H9 (cell line): ENCODE measurements at regions not wholly inside any gene's neighbourhood (a gene's known extent, or its start where the extent isn't known, plus 50 kb on each side); places are given as distances from the start of the nearest gene placed in this dataset.
A peak's percentile ranks its signal among the peaks of the same experiment; 100 is the strongest.

ENCODE experiments used
- DNase-seq: peaks from one replicate; pipeline ENCODE4 v3.0.0-alpha.2; 2017
- H2AFZ ChIP-seq: one replicate; pipeline ENCODE4 v1.6.1; 2013; ENCODE audit warnings: mild to moderate bottlenecking, low read length, control low read depth, moderate library complexity
- H2AK5ac ChIP-seq: 2 replicates; pipeline ENCODE4 v1.6.1; 2013; ENCODE audit warnings: low read length, control low read depth, mixed read lengths; ENCODE audit not compliant: insufficient read length
- H2BK120ac ChIP-seq: one replicate; pipeline ENCODE4 v1.6.1; 2013; ENCODE audit warnings: low read depth, mild to moderate bottlenecking, low read length, control low read depth, inconsistent platforms; ENCODE audit not compliant: poor library complexity, severe bottlenecking
- H2BK12ac ChIP-seq: 2 replicates; pipeline ENCODE4 v1.6.1; 2013; ENCODE audit warnings: low read length, control low read depth, mixed read lengths, low read depth; ENCODE audit not compliant: insufficient read length
- H2BK15ac ChIP-seq: 2 replicates; pipeline ENCODE4 v1.6.1; 2013; ENCODE audit warnings: low read depth, low read length, control low read depth
- H2BK20ac ChIP-seq: one replicate; pipeline ENCODE4 v1.6.1; 2013; ENCODE audit warnings: low read depth, mild to moderate bottlenecking, low read length, control low read depth, inconsistent platforms; ENCODE audit not compliant: poor library complexity, severe bottlenecking
- H2BK5ac ChIP-seq: 2 replicates; pipeline ENCODE4 v1.6.1; 2013; ENCODE audit warnings: low read length, control low read depth, mixed read lengths; ENCODE audit not compliant: insufficient read length
- H3K14ac ChIP-seq: 2 replicates; pipeline ENCODE4 v1.6.1; 2013; ENCODE audit warnings: low read length, control low read depth; ENCODE audit not compliant: insufficient read depth
- H3K18ac ChIP-seq: 2 replicates; pipeline ENCODE4 v1.6.1; 2013; ENCODE audit warnings: low read depth, mild to moderate bottlenecking, mixed read lengths, low read length, control low read depth; ENCODE audit not compliant: insufficient read length
- H3K23ac ChIP-seq: 2 replicates; pipeline ENCODE4 v1.6.1; 2013; ENCODE audit warnings: low read length, control low read depth, mixed read lengths, low read depth; ENCODE audit not compliant: insufficient read length
- H3K23me2 ChIP-seq: 2 replicates; pipeline ENCODE4 v1.6.1; 2013; ENCODE audit warnings: low read depth, mild to moderate bottlenecking, mixed read lengths, low read length, control low read depth; ENCODE audit not compliant: insufficient read length, poor library complexity, severe bottlenecking
- H3K27ac ChIP-seq: 2 replicates; pipeline ENCODE4 v1.5.1; 2013; ENCODE audit warnings: low read length, control low read depth, mixed read lengths, low read depth; ENCODE audit not compliant: insufficient read length
- H3K27me3 ChIP-seq: 2 replicates; pipeline ENCODE4 v1.6.1; 2013; ENCODE audit warnings: low read length, control low read depth, inconsistent platforms; ENCODE audit not compliant: insufficient read depth
- H3K4ac ChIP-seq: 2 replicates; pipeline ENCODE4 v1.6.1; 2013; ENCODE audit warnings: low read depth, mild to moderate bottlenecking, control low read depth, inconsistent platforms, low read length, moderate library complexity
- H3K4me1 ChIP-seq: 2 replicates; pipeline ENCODE4 v1.6.1; 2013; ENCODE audit warnings: low read length, control low read depth, inconsistent platforms; ENCODE audit not compliant: insufficient read depth
- H3K4me2 ChIP-seq: 2 replicates; pipeline ENCODE4 v1.6.1; 2013; ENCODE audit warnings: low read length, control low read depth, mixed read lengths; ENCODE audit not compliant: insufficient read length, insufficient read depth
- H3K56ac ChIP-seq: 2 replicates; pipeline ENCODE4 v1.6.1; 2013; ENCODE audit warnings: low read depth, mild to moderate bottlenecking, mixed read lengths, low read length, control low read depth; ENCODE audit not compliant: insufficient read length
- H3K79me1 ChIP-seq: 2 replicates; pipeline ENCODE4 v1.6.1; 2013; ENCODE audit warnings: low read depth, mild to moderate bottlenecking, moderate library complexity, low read length, control low read depth, inconsistent platforms; ENCODE audit not compliant: insufficient read depth, poor library complexity, severe bottlenecking
- H3K79me2 ChIP-seq: 2 replicates; pipeline ENCODE4 v1.6.1; 2013; ENCODE audit warnings: low read length, control low read depth, inconsistent platforms; ENCODE audit not compliant: insufficient read depth
- H3K9ac ChIP-seq: 2 replicates; pipeline ENCODE4 v1.6.1; 2013; ENCODE audit warnings: low read length, control low read depth, mixed read lengths; ENCODE audit not compliant: insufficient read length; ENCODE audit errors: extremely low read depth
- H3K9me3 ChIP-seq: one replicate; pipeline ENCODE4 v1.6.1; 2013; ENCODE audit warnings: low read depth, low read length, inconsistent platforms; ENCODE audit not compliant: control insufficient read depth
- H3T11ph ChIP-seq: one replicate; pipeline ENCODE4 v1.6.1; 2013; ENCODE audit warnings: mild to moderate bottlenecking, low read length, control low read depth, inconsistent platforms
- H4K20me1 ChIP-seq: one replicate; pipeline ENCODE4 v1.6.1; 2013; ENCODE audit not compliant: control insufficient read depth, insufficient read length, insufficient read depth
- H4K5ac ChIP-seq: 2 replicates; pipeline ENCODE4 v1.6.1; 2013; ENCODE audit warnings: low read depth, mild to moderate bottlenecking, mixed read lengths, low read length, control low read depth; ENCODE audit not compliant: insufficient read length
- H4K8ac ChIP-seq: replicated peaks from 2 replicates; pipeline ENCODE4 v1.6.1; 2013; ENCODE audit warnings: low read length, control low read depth, mixed read lengths, low read depth; ENCODE audit not compliant: insufficient read length
- H4K91ac ChIP-seq: 2 replicates; pipeline ENCODE4 v1.6.1; 2013; ENCODE audit warnings: low read depth, mild to moderate bottlenecking, moderate library complexity, mixed read lengths, low read length, control low read depth; ENCODE audit not compliant: insufficient read length
- H3K27ac Mint-ChIP-seq, 3 experiments: 2 replicates in 2 of 3; 3 replicates in 1 of 3; pipeline ENCODE4 v1.8.0; 2020 to 2021; ENCODE audit warnings: mixed read lengths in 3 of 3, mild to moderate bottlenecking in 1 of 3, moderate library complexity in 1 of 3
- H3K27me3 Mint-ChIP-seq: 2 replicates; pipeline ENCODE4 v1.8.0; 2021; ENCODE audit warnings: low read depth, mild to moderate bottlenecking, moderate library complexity, mixed read lengths
- H3K36me3 Mint-ChIP-seq, 3 experiments: 2 replicates in 2 of 3; 3 replicates in 1 of 3; pipeline ENCODE4 v1.8.0; 2020 to 2021; ENCODE audit warnings: low read depth in 3 of 3, mixed read lengths in 3 of 3; ENCODE audit not compliant: insufficient read depth in 1 of 3
- H3K4me1 Mint-ChIP-seq, 2 experiments: 2 replicates each; pipeline ENCODE4 v1.8.0; 2020; ENCODE audit warnings: mixed read lengths in 2 of 2
- H3K4me3 Mint-ChIP-seq, 2 experiments: 2 replicates in 1 of 2; 3 replicates in 1 of 2; pipeline ENCODE4 v1.8.0; 2020 to 2021; ENCODE audit warnings: mild to moderate bottlenecking in 2 of 2, mixed read lengths in 2 of 2, moderate library complexity in 1 of 2
- H3K9me3 Mint-ChIP-seq, 2 experiments: 2 replicates in 1 of 2; 3 replicates in 1 of 2; pipeline ENCODE4 v1.8.0; 2020; ENCODE audit warnings: mild to moderate bottlenecking in 2 of 2, mixed read lengths in 2 of 2, moderate library complexity in 1 of 2
- WGBS: extraction: QIAGEN DNeasy Blood & Tissue Kit; methylation state at CpG from one replicate; pipeline ENCODE4 v1.1.7; 2013; ENCODE audit warnings: missing lambda C conversion rate, low lambda C conversion rate, mixed read lengths; ENCODE audit not compliant: insufficient read length; ENCODE audit errors: extremely low coverage; 5-methylcytosine and 5-hydroxymethylcytosine counted together
- TF ChIP-seq, protein P1 (sequence below): fragments of 200-600 bp; sonication (generic); conservative IDR thresholded peaks from 3 replicates; pipeline ENCODE4 v1.8.0; 2021; ENCODE audit warnings: antibody characterized with exemption, mild to moderate bottlenecking

DNA sequence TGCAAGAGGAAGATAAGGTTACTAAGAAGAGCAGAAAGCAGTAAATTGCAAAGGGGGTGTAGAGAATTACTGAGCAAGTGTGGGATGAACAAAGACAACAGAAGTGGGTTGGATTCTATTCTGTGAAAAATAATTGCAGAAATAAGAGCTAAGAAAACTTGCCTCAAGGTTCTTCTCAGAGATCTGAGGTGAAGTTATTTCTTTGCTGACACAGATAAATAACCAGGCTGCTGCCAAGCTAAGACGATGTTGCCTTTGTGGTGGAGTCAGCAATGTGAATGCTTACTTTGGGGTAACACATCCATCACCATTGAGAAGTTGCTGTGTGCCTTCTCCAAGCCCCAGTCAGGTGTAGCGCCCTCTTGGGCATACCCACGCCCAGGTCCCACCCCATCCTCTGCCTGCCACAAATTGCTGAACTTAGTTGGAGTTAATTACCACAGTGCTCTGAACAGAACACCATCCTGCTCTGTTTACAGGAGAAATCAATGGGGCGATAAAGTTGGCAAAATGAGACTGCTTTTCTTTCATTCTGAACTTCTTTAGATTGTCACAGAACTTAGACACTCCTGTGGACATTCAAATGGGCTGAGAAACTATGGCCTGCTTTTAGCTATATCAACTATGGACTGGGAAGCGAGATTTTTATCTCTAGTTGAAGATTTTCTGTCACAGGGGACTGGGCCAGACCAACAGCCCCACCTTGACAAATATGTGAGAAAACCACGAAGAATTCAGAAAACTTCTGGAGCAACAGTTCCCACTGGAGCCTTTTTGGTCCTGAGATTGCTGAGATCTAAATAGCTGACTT, 283.6 kb downstream of the TMX3 start:
- Mint-ChIP-seq H3K27me3 (no peaks in the 10 kb centered on the region), H3K27ac (no peak overlapping the region; a peak in 1 of 7 replicates), H3K9me3 (no peaks in the 10 kb centered on the region), H3K4me1 (no peaks in the 10 kb centered on the region), H3K4me3 (no peak overlapping the region), H3K36me3 (no peaks in the 10 kb centered on the region)
- no peak overlapping the region for H2AK5ac ChIP-seq
- no peaks in the 10 kb centered on the region for H3K23me2 ChIP-seq
- H3K79me2 ChIP-seq: no peaks in the 10 kb centered on the region
- no CpG with 5 or more reads among the region's 6 CpGs for WGBS
- no peak overlapping the region for H2BK12ac ChIP-seq
- H2BK15ac ChIP-seq: no peak overlapping the region
- H3K27me3 ChIP-seq: no peaks in the 10 kb centered on the region
- H4K91ac ChIP-seq: no peak overlapping the region
- no peak overlapping the region for H3K9ac ChIP-seq
- no peak overlapping the region for H3K4me2 ChIP-seq
- TF ChIP-seq, protein P1, sequence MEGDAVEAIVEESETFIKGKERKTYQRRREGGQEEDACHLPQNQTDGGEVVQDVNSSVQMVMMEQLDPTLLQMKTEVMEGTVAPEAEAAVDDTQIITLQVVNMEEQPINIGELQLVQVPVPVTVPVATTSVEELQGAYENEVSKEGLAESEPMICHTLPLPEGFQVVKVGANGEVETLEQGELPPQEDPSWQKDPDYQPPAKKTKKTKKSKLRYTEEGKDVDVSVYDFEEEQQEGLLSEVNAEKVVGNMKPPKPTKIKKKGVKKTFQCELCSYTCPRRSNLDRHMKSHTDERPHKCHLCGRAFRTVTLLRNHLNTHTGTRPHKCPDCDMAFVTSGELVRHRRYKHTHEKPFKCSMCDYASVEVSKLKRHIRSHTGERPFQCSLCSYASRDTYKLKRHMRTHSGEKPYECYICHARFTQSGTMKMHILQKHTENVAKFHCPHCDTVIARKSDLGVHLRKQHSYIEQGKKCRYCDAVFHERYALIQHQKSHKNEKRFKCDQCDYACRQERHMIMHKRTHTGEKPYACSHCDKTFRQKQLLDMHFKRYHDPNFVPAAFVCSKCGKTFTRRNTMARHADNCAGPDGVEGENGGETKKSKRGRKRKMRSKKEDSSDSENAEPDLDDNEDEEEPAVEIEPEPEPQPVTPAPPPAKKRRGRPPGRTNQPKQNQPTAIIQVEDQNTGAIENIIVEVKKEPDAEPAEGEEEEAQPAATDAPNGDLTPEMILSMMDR: no peak
- no peak overlapping the region for H3T11ph ChIP-seq
- no peak overlapping the region for H3K56ac ChIP-seq
- no peaks in the 10 kb centered on the region for H3K4me1 ChIP-seq
- no peak overlapping the region for H2BK120ac ChIP-seq
- H2BK20ac ChIP-seq: no peak overlapping the region
- no peak overlapping the region for H3K23ac ChIP-seq
- H4K5ac ChIP-seq: no peak overlapping the region
- H4K8ac ChIP-seq: no peak overlapping the region
- H3K9me3 ChIP-seq: no peaks in the 10 kb centered on the region
- H3K79me1 ChIP-seq: no peaks in the 10 kb centered on the region
- no peak overlapping the region for H3K27ac ChIP-seq
- no peak overlapping the region for H2AFZ ChIP-seq
- H3K14ac ChIP-seq: no peak overlapping the region
- no peak overlapping the region for H3K18ac ChIP-seq
- peak; percentile 30 for DNase-seq
- no peak overlapping the region for H3K4ac ChIP-seq
- H4K20me1 ChIP-seq: no peaks in the 10 kb centered on the region
- H2BK5ac ChIP-seq: no peak overlapping the region
